Fibroblast of lung (primary cell): ENCODE measurements at regions not wholly inside any gene's neighbourhood (a gene's known extent, or its start where the extent isn't known, plus 50 kb on each side); places are given as distances from the start of the nearest gene placed in this dataset.

Experiments
- CTCF ChIP-seq, 2 donors: IDR thresholded peaks in 1 of 2; conservative IDR thresholded peaks in 1 of 2; 1 replicate in 1 of 2; 2 replicates in 1 of 2; pipeline ENCODE4 v1.5.1; 2011 to 2012; ENCODE audit warnings: low read length in 2 of 2, control low read depth in 1 of 2, inconsistent platforms in 1 of 2, low read depth in 1 of 2, mild to moderate bottlenecking in 1 of 2
- EZH2 ChIP-seq: IDR thresholded peaks from 2 replicates; pipeline ENCODE4 v1.5.1; 2012; ENCODE audit warnings: low read length, control low read depth, mild to moderate bottlenecking; ENCODE audit errors: missing control alignments

- TF ChIP-seq CTCF (conservative IDR thresholded peaks at IDR 0.05 in 1 of 2, IDR thresholded peaks at IDR 0.05 in 1 of 2; ENCODE audit: low read depth in 1 of 2, low read length in 2 of 2) (no peak), EZH2 (no peak)
Measured at GRCh38 chr1:178612261-178612660, 99.4 kb downstream of the TEX35 start.
